HG02678 (cell line): ENCODE measurements at regions not wholly inside any gene's neighbourhood (a gene's known extent, or its start where the extent isn't known, plus 50 kb on each side); places are given as distances from the start of the nearest gene placed in this dataset.
"Not testable (repeated sequence)": the region's sequence is repeated elsewhere in the genome, so short reads cannot be mapped to it uniquely, and the experiment has no call there.

Experiments used
- ATAC-seq: cut with Tn5 transposase; IDR thresholded peaks from one replicate; pipeline ENCODE4 v1.9.1; 2021; ENCODE audit warnings: mild to moderate bottlenecking, moderate library complexity; ENCODE audit not compliant: unreplicated experiment

DNA sequence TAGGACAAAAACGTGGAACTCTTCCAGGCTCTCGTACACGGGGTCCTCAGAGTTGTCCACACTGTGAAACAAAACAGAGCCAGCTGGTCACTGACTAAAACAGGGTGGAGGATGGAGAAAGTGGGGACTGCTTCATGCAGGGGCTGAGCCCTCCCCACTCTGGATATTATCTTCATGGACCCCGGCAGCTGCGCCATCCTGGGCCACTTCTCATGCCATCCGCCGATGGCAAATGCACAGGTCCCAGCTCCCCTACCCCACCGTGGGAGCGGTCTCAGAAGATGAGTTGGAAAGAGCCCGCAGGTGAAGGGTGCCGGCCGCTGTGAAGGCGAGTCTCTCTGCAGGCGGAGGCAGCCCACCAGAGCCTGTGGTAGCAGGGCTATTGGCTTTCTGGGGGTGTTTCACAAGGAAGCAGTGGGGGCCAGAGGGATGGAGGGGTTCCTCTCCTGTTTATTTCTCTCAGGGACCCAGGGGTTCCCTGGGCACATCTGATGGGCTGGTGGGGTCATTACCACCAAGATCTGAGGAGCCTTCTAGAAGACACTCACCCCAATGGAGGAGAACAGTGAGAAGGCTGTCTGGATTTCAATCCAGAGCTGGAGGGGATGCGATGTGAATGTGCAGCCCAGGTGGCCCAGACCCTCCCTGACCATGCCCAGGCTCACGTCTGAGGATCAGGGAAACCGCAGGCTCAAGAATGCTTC, 177.3 kb downstream of the KLF13 start:
- ATAC-seq: no peak

DNA sequence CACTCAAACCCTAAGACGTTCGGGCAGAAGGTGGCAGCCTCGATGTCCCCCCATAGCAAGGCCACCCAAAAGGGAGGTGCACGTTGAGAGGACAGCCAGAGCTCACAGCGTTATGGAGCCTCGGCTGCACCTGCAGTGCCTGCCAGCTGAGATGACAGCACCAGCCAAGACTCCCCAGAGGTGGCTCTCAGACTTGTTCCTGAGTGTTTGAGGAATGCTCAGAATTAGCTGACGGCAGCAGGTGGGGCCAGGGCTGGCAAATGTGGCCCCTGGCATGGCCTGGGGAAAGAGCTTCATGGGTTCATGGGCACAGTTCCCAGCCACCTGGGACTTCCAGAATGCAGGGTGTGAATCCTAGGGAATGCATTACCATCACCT, 177.8 kb downstream of the KLF13 start:
- ATAC-seq: no peak

DNA sequence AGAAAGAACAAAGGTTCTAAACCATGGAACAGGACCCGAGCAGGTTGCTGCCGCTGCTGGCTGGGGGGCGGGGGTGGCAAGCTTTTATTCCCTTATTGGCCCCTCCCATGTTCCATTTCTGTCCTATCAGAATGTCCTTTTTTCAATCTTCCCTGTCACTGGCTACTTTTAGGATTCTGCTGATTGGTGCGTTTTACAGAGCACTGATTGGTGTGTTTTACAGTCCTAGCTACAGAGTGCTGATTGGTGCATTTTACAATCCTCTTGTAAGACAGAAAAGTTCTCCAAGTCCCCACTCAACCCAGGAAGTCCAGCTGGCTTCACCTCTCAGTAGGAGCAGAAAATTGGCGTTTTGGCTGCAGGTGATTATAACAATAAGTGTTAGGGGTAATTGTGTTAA, 180.9 kb downstream of the KLF13 start:
- ATAC-seq: not testable (repeated sequence)

DNA sequence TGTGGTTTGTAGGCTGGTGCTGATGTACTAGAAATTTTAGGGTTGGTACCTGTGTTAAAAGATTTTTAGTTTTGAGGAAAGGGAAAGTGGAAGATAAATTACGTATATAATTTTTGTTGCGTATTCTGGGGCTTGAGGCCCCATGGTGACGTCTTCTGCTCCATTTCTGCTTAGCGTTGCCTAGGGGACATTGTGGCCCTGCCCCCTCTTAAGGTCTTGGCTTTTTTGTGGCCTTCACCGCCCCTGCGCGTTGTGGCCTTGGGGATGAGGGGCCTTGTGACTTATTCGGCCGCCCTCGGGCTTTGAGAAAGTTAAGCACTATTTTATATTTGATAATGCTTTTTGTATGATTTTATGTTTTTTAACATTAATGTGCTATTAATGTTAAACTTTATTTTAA, 182.0 kb downstream of the KLF13 start:
- no peak for ATAC-seq

DNA sequence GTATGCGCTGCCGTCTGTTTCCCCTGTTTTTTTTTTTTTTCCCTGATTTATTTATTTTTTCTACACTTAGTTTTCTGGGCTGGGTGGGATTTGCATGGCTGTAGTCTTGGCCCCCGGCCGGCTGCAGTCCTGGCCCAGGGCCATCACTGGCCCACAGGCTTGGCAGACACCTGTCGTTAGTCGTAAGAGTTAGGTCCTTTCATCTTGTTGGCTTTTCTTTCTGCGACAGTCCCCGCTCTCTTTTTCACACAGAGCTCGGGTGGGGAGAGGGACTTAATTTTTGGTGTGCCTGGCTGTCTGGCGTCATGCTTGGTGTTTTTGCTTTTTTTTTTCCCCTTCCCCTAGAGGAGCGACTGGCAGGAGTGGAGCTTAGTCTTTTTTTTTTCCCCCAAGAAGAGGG, 183.4 kb downstream of the KLF13 start:
- no peak for ATAC-seq

DNA sequence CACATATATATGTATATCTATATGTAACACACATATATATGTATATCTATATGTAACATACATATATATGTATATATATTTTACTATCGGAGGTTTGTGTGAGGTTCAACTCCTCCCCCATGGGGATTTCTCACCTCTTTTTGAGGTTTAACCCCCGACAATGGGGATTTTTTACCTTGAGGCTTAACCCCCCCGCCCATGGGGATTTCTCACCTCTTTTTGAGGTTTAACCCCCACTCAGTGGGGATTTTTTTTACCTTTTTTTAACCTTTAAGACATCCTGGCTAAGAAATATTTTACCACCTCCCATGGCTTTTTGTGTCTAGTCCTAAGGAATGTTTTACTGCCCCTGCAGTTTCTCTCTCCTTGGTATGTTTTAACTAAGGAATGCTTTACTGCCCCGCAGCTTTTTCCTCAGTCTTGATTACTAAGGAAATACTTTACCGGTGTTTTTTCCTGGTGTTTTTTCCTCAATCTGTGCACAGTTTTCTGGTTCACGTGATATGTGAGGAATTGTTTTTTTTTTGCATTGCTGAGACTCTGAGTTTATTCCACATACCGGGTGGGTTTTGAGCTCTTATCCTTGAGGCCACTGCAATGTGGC, 185.2 kb downstream of the KLF13 start:
- no peak for ATAC-seq

DNA sequence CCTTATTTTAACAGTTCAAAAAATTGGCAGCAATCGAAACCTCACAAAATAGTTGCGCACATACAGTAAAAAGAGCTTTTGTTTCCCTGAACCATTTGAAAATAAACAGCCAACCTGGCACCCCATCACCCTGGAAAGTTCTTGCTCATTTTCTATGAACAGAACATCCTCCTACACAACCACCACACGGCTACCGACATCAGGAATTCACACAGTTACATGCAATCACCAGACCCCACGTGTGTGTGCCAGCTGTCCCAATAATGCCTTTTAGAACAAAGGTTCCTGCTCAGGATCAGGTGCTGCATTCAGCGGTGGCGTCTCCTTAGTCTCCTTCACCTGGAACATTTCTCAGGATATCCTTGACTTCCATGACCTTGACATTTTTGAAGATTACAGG, 186.5 kb downstream of the KLF13 start:
- no peak for ATAC-seq

DNA sequence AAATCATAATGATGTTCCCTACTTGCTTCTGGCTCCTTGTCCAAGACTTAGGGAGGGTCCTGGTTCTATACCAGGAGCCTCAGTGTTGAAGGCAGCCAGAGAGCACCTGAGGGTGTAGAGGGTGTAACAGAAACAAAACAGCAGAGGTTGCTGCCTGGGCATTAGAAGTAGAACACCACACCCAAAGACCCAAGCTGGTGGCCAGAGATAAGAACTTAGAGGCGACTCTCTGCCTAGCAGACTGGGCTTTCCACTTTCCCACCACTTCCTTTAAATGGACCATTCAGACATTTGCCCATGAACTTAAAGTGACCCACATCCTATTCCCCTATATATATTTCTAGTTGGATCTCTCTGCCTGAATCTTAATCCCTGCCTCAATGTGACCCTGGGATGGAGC, 189.8 kb downstream of the KLF13 start:
- no peak for ATAC-seq

DNA sequence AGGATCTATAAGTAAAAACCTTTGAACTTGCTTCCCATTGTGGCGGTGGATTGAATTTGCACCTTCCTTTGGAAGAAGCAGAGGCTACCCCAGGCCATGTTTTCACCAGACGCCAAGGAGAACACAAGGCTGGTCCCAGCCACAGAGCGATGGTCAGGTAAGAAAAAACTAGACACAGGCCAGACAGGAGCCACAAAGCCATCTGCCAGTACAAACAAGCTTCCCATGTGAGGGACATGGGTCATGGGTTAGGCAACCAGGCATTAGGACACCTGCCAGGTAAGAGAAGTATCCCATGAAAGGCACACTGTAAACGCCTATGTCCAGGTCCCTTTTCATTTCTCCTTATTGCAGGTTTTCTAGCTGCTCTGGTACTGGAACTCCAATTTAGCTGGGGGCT, 190.2 kb downstream of the KLF13 start:
- ATAC-seq: no peak

DNA sequence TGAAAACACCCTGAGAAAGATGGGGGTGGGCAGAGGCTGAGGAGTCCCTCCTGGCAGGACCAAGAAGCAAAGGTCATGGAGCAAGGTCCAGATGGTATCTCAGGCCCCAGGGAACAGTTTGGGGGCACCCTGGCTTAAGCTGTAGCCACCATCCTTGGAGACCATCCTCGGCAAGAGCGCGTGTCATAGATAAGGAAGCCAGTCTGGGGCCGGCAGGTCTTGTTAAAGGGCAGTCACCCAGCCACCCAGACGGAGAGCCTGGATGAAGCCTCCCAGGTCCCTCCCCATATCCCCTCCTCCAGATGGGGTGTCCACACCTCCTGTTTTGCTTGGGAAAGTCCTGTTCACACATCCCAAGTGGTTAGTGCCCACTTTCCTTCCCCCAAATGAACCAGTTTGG, 191.1 kb downstream of the KLF13 start:
- ATAC-seq: no peak

DNA sequence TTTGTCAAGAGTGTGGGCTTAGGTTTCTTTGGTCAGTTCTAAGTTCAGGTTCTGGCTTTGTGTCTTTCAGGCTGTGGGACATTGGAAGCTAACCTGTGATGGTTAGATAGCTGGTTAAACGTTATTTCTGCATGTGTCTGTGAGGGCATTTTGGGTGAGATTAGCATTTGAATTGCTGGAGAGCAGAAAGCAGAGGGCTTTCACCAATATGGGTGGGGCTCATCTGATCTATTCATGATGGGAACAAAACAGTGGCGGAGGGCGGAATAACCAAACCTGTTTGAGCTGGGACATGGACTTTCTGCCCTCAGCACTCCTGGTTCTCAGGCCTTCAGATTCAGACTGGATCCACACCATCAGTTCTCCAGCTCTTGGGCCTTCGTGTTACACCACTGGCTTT, 195.4 kb downstream of the KLF13 start:
- no peak for ATAC-seq

DNA sequence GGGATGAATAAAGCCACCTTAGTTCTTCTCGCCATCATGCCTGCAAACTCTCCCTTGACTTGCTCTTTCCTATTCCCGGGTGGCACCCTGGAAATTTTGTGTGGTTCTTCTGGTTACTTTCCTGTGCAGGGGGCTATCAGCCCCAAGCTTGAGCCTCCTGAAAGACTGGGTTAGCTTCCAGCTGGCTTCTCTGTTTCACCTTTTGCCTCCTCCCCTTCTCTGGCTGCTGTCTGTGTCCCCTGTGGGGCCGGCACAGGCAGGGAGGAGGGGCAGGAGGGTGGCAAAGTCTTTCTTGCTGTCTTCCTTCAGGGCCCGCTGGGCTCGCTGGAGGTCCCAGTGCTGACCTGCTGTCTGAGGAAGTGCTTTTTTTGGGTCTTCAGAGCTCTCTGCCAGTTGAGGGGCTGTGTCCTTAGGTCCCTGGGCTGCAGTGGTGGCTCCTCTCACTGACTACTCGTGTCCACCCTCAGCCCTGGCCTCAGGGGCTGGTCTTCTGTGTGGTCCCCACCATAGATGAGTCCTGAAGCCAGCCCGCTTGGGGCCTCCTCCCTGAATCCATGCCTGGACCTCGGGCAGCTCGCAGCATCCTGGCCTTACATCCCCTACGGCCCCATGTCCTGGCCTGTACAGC, 196.5 kb downstream of the KLF13 start:
- no peak for ATAC-seq

DNA sequence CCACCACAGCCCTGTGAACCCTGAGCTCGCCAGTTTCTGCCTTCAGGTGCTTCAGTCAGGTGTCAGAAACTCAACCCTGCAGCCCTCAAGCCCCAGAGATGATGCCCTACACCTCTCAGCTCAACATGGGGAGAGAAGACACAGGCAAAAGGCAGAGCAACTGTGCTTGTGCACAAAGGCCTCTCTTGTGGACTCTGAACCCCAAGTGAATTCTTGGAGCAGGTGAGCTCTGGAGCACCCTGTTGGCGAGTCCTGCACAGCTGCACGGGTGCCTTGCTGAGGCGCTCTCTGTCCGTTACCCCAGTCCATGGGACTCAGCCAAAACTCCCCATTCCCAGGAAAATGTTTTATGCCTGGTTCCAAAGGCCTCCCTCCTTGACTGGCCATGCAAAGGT, 197.0 kb downstream of the KLF13 start:
- ATAC-seq: no peak

DNA sequence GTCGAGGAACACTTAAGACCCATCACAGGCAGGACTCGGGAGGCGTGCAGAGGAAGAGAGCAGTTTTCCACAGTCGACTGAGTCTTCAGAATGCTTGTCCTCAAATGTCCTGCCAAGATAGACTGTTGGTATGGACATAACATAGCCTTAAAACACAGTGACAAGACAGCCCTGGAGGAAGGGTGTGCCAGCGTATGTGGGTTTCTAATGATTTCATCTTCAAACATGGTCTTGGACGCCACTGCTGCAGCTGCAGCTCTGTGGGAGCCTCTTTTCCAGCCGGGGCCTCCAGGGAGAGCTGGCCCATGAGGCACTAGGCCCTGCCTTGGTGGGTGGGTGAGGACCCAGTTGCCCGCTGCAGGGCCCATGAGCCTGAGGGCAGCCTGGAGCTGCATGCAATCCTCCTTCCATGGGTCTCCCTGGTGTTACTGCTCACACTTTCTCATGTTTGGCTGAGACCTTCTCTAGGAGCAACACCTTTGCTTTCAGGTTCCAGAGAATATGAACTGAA, 198.6 kb downstream of the KLF13 start:
- no peak for ATAC-seq

DNA sequence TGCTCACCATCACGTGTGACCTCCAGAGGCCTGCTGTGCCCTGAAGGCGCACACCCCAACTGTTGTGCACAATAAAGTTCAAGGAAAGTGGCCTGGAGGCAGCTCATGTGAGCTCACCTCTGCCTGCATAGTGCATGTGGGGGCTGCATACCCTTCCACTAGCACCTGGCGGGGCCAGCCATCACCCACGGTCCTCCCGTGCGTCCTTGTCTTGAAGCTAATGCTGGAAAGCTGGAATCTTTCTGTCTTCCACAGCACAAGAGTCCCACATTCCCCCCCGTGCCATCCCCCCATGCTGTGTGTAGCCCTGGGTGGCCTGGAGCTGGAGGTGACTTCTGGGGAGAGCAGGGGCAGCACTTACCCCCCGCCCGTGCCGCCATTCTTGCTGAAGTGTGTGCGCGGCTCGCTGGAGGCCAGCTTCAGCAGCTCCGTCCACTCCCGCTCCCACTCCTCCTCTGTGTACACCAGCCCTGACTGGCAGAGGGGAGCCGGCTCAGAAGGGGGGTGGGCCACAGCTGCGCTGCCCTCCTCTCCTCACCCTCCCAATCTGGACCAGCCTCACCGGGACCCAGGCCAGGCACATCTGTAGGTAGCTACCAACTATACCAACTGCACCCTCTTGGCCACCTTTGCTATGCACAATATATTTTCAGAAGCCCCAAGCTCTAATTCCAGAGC, 199.5 kb downstream of the KLF13 start:
- no peak for ATAC-seq

DNA sequence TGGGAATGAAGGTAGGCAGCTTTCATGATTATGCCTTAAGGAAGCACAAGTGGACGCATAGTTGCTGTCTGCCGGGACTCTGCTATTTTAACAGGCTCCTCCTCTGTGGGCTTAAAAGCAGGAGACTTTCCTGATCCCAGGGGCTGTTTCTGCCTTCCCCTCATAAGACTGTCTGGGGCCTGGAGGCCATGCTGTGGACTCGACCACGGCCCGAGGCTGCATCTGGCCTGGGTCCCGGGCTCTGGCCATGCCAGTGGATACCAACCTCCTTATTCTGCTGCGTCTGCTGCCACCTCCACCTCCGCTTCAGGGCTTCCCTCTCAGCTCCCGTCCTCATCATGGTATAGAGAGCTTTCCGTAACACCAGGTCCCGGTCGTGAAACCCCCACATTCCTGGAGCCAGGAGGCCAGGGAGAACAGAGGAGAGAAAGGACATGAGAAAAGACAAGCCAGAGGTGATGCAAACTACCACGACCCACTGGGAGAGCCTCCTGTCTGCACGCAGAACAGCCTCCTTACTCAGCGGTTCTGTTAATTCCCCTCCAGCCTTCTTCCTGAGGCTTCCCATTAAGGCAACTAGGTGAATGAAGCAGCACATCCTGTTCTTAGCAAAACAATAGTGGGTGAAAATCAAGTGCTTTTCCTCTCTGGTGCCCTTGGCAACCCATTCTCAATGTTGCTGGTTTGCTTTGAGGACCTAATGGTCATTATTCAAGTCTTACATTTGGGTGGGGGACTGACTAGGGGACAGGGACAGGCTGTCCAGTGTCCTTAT, 200.5 kb downstream of the KLF13 start:
- no peak for ATAC-seq

DNA sequence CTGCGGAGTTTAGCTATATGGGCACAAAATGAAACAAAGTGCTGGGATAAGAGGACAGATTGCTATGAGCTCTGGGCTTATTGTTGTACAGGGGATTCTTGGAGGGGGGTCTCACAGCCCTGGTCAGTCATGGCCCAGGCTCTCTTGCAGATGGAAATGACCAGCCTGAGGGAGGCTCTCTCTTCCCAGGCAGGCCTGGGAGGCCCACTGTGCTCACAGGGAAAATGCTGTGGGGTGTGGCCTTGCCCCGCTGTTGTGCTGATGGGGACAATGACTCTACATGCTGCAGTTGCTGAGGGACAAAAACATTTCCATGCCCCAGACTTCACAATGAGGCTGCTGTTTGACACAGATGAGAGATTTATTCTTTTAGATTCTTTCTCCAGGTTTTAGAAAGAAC, 202.2 kb downstream of the KLF13 start:
- no peak for ATAC-seq

DNA sequence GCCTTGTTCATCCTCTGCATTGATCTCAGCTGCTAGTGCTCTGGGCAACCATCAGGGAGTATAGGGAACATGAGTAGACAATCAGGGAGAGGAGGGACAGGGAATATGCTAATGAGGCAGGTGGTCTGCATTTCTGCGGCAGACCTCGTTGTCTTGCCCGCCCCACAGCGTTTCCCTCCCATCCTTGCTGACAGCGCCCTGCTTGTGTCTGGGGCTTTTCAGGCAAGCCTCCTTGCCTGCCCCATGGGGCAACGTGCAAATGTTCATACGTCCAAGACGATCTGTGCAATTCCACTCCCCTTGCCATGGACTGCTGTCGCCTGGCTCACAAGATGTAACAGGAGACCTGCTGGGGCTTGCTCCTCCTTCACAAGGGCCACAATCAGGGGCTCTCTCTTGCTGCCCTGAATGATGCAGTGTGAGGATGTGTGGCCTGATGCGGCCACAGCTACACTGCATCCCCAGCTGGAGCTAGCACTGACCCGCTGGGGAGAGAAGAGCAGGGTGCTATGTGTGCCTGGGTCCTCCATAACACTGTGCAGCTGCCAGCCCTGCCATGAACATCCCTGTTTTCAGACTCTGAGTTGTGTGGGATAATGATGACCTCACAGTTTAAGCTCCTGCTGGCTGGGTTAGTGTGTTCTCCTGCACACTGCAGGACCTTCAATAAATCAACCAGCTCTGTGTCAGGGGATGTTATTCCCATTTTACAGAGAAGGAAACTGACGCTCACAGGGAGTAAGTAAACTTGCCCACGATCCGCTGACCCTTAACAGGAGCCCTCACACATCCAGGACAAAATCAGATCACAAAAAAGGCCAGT, 211.3 kb downstream of the KLF13 start:
- no peak for ATAC-seq

DNA sequence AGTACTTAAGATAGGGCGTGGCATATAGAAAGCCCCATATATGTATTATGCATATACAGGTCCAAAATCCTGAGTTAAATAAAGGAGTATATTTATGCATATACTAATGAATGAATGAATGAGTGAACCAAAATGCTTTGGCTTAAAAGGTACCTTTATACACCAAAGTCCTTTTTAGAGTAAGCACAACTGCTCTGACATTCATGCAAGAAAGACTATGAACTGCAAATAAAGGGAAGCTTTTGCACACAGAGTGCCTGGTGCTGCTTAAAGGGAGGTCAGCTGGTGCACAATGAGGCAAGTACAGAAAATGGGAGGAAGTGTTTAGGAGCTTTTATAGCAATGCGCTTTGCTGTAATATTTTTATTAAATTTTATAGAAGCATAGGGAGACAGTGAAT, 214.0 kb downstream of the KLF13 start:
- ATAC-seq: no peak

DNA sequence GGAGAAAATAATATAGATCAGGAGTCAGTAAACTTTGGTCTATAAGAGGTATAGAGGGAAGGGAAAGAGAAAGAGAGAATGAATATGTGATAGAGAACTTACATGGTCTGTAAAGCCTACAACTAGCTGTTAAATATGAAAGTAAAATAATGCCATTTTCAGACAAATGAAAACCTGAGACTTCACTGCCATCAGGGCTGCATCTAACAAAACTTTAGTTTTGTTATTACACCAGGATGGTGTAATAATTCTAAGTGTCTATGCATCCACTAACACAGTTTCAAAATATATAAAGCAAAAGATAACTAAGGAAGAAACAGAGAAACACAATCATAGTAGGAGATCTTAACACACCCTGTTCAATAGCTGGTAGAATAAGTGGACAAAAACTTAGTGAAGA, 217.7 kb downstream of the KLF13 start:
- ATAC-seq: no peak
